Chondrocyte (in vitro differentiated cells): ENCODE measurements at regions not wholly inside any gene's neighbourhood (a gene's known extent, or its start where the extent isn't known, plus 50 kb on each side); places are given as distances from the start of the nearest gene placed in this dataset.

Source experiments
- DNase-seq: peaks from one replicate; pipeline ENCODE4 v3.0.0; 2021; ENCODE audit warnings: mixed read lengths, low spot score
- H3K27ac Mint-ChIP-seq: one replicate; pipeline ENCODE4 v1.8.0; 2021; ENCODE audit warnings: mild to moderate bottlenecking, moderate library complexity, mixed read lengths; ENCODE audit not compliant: unreplicated experiment
- H3K27me3 Mint-ChIP-seq: 2 replicates; pipeline ENCODE4 v1.8.0; 2021; ENCODE audit warnings: low read depth, mixed read lengths
- H3K36me3 Mint-ChIP-seq: 2 replicates; pipeline ENCODE4 v1.8.0; 2021; ENCODE audit warnings: low read depth, mixed read lengths
- H3K4me1 Mint-ChIP-seq: 2 replicates; pipeline ENCODE4 v1.8.0; 2021; ENCODE audit warnings: low read depth, mild to moderate bottlenecking, mixed read lengths
- H3K4me3 Mint-ChIP-seq: one replicate; pipeline ENCODE4 v1.8.0; 2021; ENCODE audit warnings: mild to moderate bottlenecking, moderate library complexity, mixed read lengths; ENCODE audit not compliant: unreplicated experiment
- H3K9me3 Mint-ChIP-seq: 2 replicates; pipeline ENCODE4 v1.8.0; 2021; ENCODE audit warnings: low read depth, mixed read lengths
- TF ChIP-seq, protein P1 (sequence below): fragments of 200-600 bp; sonication (generic); IDR thresholded peaks from 2 replicates; pipeline ENCODE4 v1.5.0; 2021; ENCODE audit warnings: antibody characterized with exemption, mild to moderate bottlenecking, moderate library complexity

DNA sequence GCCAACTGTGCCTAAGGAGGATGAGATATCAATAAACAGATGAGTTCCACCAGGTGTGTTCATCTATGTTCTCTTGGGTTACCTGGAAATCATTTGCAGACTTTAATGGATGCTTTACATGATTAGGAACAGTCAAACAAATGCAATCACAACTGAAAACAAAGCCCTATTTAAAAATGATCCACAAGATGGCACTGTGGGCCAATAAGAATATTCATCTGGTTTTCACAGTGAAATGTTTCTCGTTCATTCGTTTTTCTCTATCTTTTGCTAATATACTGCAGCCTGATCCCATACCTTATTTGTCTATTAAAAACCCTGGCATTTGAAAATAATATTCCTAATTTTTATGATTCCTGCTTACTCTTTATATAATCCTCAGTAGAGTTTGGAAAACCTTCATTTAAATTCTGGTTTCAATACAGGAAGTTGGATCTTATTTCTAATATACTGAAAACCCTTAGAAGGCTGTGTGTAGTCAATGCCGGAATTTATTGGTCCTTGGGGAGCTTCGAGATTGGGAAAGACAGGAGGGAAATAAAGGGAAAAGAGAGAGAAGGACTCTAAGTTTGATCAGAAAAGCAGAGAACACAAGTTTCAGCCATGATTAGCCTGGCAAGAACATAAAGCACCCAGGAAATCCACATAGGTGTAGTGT is 63.8 kb upstream of the TAPT1 start:
- DNase-seq = no peak
- Mint-ChIP-seq H3K4me3 (peak overlapping the region; percentile 52), H3K27ac (no peak overlapping the region), H3K4me1 (peaks cover 5% of the 10 kb centered on the region), H3K36me3 (peaks cover 1% of the 10 kb centered on the region), H3K9me3 (peaks cover 1% of the 10 kb centered on the region), H3K27me3 (no peaks in the 10 kb centered on the region)
- TF ChIP-seq, protein P1, sequence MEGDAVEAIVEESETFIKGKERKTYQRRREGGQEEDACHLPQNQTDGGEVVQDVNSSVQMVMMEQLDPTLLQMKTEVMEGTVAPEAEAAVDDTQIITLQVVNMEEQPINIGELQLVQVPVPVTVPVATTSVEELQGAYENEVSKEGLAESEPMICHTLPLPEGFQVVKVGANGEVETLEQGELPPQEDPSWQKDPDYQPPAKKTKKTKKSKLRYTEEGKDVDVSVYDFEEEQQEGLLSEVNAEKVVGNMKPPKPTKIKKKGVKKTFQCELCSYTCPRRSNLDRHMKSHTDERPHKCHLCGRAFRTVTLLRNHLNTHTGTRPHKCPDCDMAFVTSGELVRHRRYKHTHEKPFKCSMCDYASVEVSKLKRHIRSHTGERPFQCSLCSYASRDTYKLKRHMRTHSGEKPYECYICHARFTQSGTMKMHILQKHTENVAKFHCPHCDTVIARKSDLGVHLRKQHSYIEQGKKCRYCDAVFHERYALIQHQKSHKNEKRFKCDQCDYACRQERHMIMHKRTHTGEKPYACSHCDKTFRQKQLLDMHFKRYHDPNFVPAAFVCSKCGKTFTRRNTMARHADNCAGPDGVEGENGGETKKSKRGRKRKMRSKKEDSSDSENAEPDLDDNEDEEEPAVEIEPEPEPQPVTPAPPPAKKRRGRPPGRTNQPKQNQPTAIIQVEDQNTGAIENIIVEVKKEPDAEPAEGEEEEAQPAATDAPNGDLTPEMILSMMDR = peak; percentile 95

GRCh38 chr4:16284050-16284449 is 57.8 kb upstream of the TAPT1 start:
- peaks cover 12% of the 10 kb centered on the region for H3K36me3 Mint-ChIP-seq
- no peak overlapping the region for H3K4me3 Mint-ChIP-seq
- H3K9me3 Mint-ChIP-seq = peaks cover 13% of the 10 kb centered on the region
- no peak overlapping the region for H3K27ac Mint-ChIP-seq
- DNase-seq = no peak
- no peaks in the 10 kb centered on the region for H3K27me3 Mint-ChIP-seq
- TF ChIP-seq, protein P1 = no peak
- no peaks in the 10 kb centered on the region for H3K4me1 Mint-ChIP-seq

DNA sequence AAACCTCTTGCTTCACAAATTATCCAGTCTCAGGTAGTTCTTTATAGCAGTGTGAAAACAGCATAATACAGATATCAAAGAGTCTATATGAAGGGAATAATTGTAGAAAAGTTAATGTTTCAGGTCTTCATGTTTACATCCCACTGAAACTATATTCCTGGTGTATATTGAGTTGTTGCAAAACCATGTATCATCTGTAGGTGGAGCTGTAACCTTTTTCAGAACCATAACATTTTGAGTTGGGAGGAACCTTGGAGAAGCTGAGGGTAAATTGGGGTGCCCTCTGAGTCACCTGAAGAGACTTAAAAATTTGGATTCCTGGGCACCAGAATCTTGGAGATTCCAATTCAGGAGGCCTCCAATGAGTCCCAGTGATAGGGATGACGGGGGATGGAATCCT is 51.9 kb upstream of the TAPT1 start:
- H3K36me3 Mint-ChIP-seq = peaks cover 6% of the 10 kb centered on the region
- no peak overlapping the region for H3K4me3 Mint-ChIP-seq
- H3K27me3 Mint-ChIP-seq = no peaks in the 10 kb centered on the region
- no peak overlapping the region for H3K27ac Mint-ChIP-seq
- no peak for DNase-seq
- H3K4me1 Mint-ChIP-seq = no peaks in the 10 kb centered on the region
- peaks cover 10% of the 10 kb centered on the region for H3K9me3 Mint-ChIP-seq
- TF ChIP-seq, protein P1 = peak; percentile 57
